ENCODE measurements at regions not wholly inside any gene's neighbourhood (a gene's known extent, or its start where the extent isn't known, plus 50 kb on each side); places are given as distances from the start of the nearest gene placed in this dataset.

GRCh38 chr7:84528756-84529479 is 334.3 kb upstream of the SEMA3A start:
- no peak for DNase-seq (ENCODE audit: extremely low spot score)
- ChIA-PET POLR2A (no interaction called here), CTCF (no interaction called here)
- no peak for TF ChIP-seq FOXA1 (IDR thresholded peaks at IDR 0.05)
- TF ChIP-seq SP1 (IDR thresholded peaks at IDR 0.05), result no peak
- TF ChIP-seq HDGF (IDR thresholded peaks at IDR 0.05; ENCODE audit: borderline replicate concordance), result no peak
- TF ChIP-seq TARDBP (IDR thresholded peaks at IDR 0.05), result no peak
- TF ChIP-seq CTBP1 (IDR thresholded peaks at IDR 0.05; ENCODE audit: borderline replicate concordance), result no peak
- no peak for TF ChIP-seq L3MBTL2 (conservative IDR thresholded peaks at IDR 0.05)
- no peak for TF ChIP-seq ZNF384 (IDR thresholded peaks at IDR 0.05)
- no peak for TF ChIP-seq PKNOX1 (IDR thresholded peaks at IDR 0.05)

- ChIA-PET CTCF (no interaction called here), POLR2A (no interaction called here)
- DNase-seq (ENCODE audit: extremely low spot score), result no peak
- TF ChIP-seq HDGF (IDR thresholded peaks at IDR 0.05; ENCODE audit: borderline replicate concordance) (no peak), CTBP1 (IDR thresholded peaks at IDR 0.05; ENCODE audit: borderline replicate concordance) (no peak), ELF4 (IDR thresholded peaks at IDR 0.05) (no peak), FOXK2 (IDR thresholded peaks at IDR 0.05) (no peak), LEF1 (IDR thresholded peaks at IDR 0.05; ENCODE audit: borderline replicate concordance) (no peak), SP1 (IDR thresholded peaks at IDR 0.05) (no peak), ARNT (IDR thresholded peaks at IDR 0.05) (no peak), FOXA1 (IDR thresholded peaks at IDR 0.05) (no peak), L3MBTL2 (conservative IDR thresholded peaks at IDR 0.05) (no peak), FOXM1 (IDR thresholded peaks at IDR 0.05; ENCODE audit: borderline replicate concordance) (no peak), ZNF384 (IDR thresholded peaks at IDR 0.05) (no peak), SUZ12 (IDR thresholded peaks at IDR 0.05) (no peak)
Measured at GRCh38 chr7:84524714-84525694, 330.4 kb upstream of the SEMA3A start.

- ChIA-PET CTCF (no interaction called here), POLR2A (no interaction called here)
- DNase-seq (ENCODE audit: extremely low spot score), result no peak
- TF ChIP-seq SP1 (IDR thresholded peaks at IDR 0.05), result no peak
Measured at GRCh38 chr7:84513061-84513460, 318.5 kb upstream of the SEMA3A start.

GRCh38 chr7:84512055-84512454 is 317.5 kb upstream of the SEMA3A start:
- no peak for TF ChIP-seq ELF4 (IDR thresholded peaks at IDR 0.05)
- TF ChIP-seq LEF1 (IDR thresholded peaks at IDR 0.05; ENCODE audit: borderline replicate concordance), result no peak
- TF ChIP-seq NFRKB (IDR thresholded peaks at IDR 0.05), result no peak
- no peak for TF ChIP-seq FOXA1 (IDR thresholded peaks at IDR 0.05)
- TF ChIP-seq TARDBP (IDR thresholded peaks at IDR 0.05), result no peak
- no peak for TF ChIP-seq SP1 (IDR thresholded peaks at IDR 0.05)
- no peak for TF ChIP-seq ZNF384 (IDR thresholded peaks at IDR 0.05)
- TF ChIP-seq BHLHE40 (IDR thresholded peaks at IDR 0.05; ENCODE audit: borderline replicate concordance), result no peak
- no peak for TF ChIP-seq PKNOX1 (IDR thresholded peaks at IDR 0.05)
- TF ChIP-seq CTBP1 (IDR thresholded peaks at IDR 0.05; ENCODE audit: borderline replicate concordance), result no peak
- DNase-seq (ENCODE audit: extremely low spot score), result no peak
- ChIA-PET POLR2A (no interaction called here), CTCF (interaction anchor here (0.6 kb wide), 1 partner anchor 511 kb away, joined by 3 read pairs; no protein-coding TSS in a partner anchor)

- TF ChIP-seq LEF1 (IDR thresholded peaks at IDR 0.05; ENCODE audit: borderline replicate concordance) (no peak), SP1 (IDR thresholded peaks at IDR 0.05) (no peak), L3MBTL2 (conservative IDR thresholded peaks at IDR 0.05) (no peak), ELF4 (IDR thresholded peaks at IDR 0.05) (no peak)
- ChIA-PET POLR2A (no interaction called here), CTCF (no interaction called here)
- no peak for DNase-seq (ENCODE audit: extremely low spot score)
Measured at GRCh38 chr7:84510505-84510904, 315.9 kb upstream of the SEMA3A start.

GRCh38 chr7:84509522-84509921 is 314.9 kb upstream of the SEMA3A start:
- CTCF ChIA-PET, result no interaction called here
- TF ChIP-seq CTBP1 (IDR thresholded peaks at IDR 0.05; ENCODE audit: borderline replicate concordance) (no peak), FOXK2 (IDR thresholded peaks at IDR 0.05) (no peak), LEF1 (IDR thresholded peaks at IDR 0.05; ENCODE audit: borderline replicate concordance) (no peak), ARNT (IDR thresholded peaks at IDR 0.05) (no peak), FOXM1 (IDR thresholded peaks at IDR 0.05; ENCODE audit: borderline replicate concordance) (no peak), FOXA1 (IDR thresholded peaks at IDR 0.05) (no peak), SUZ12 (IDR thresholded peaks at IDR 0.05) (no peak), PKNOX1 (IDR thresholded peaks at IDR 0.05) (no peak)

More at GRCh38 chr7:84509522-84509921, 314.9 kb upstream of the SEMA3A start:
- POLR2A ChIA-PET, result no interaction called here
- no peak for DNase-seq (ENCODE audit: extremely low spot score)

All from HEK293T (cell line).